ENCODE measurements at regions not wholly inside any gene's neighbourhood (a gene's known extent, or its start where the extent isn't known, plus 50 kb on each side); places are given as distances from the start of the nearest gene placed in this dataset.

DNA sequence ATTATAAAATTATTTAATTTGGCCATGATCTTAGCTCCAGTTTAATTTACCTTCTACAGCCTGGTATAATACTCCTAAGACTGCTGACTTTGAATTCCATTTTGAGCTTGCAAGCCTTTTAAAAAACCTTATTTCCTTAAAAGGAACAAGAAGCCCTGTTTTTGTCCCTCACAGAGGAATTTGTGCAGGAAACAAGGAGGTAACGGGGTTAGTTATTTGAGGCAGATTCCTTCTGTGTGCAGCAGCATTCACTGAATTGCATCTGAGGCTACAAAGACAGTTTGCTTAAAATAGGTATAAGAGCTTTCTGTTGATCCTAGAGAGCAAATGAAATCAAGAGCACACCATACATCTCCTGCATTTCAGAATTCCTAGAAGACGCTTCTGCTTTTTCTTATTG is 403.3 kb upstream of the PRICKLE1 start:
- H3K4me3 ChIP-seq, result no peak overlapping the region
- no peak overlapping the region for H3K27ac ChIP-seq
- DNase-seq (no peak), ATAC-seq (no peak)
- intact Hi-C loops (cut with DNase I), result no loop called here
- H3K27me3 ChIP-seq (ENCODE audit: insufficient read depth in 3 of 3, low read length in 2 of 3), result no peaks in the 10 kb centered on the region
- 71 to 81% (median 77%) methylated on average over 2 of the region's 2 CpGs for WGBS, 3 donors
- no peaks in the 10 kb centered on the region for H3K9me3 ChIP-seq
- H3K36me3 ChIP-seq (ENCODE audit: insufficient read depth in 1 of 2, low read depth in 1 of 2), result no peaks in the 10 kb centered on the region
- no peaks in the 10 kb centered on the region for H3K4me1 ChIP-seq
- TF ChIP-seq, protein P1, sequence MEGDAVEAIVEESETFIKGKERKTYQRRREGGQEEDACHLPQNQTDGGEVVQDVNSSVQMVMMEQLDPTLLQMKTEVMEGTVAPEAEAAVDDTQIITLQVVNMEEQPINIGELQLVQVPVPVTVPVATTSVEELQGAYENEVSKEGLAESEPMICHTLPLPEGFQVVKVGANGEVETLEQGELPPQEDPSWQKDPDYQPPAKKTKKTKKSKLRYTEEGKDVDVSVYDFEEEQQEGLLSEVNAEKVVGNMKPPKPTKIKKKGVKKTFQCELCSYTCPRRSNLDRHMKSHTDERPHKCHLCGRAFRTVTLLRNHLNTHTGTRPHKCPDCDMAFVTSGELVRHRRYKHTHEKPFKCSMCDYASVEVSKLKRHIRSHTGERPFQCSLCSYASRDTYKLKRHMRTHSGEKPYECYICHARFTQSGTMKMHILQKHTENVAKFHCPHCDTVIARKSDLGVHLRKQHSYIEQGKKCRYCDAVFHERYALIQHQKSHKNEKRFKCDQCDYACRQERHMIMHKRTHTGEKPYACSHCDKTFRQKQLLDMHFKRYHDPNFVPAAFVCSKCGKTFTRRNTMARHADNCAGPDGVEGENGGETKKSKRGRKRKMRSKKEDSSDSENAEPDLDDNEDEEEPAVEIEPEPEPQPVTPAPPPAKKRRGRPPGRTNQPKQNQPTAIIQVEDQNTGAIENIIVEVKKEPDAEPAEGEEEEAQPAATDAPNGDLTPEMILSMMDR (IDR thresholded peaks at IDR 0.05), result no peak

DNA sequence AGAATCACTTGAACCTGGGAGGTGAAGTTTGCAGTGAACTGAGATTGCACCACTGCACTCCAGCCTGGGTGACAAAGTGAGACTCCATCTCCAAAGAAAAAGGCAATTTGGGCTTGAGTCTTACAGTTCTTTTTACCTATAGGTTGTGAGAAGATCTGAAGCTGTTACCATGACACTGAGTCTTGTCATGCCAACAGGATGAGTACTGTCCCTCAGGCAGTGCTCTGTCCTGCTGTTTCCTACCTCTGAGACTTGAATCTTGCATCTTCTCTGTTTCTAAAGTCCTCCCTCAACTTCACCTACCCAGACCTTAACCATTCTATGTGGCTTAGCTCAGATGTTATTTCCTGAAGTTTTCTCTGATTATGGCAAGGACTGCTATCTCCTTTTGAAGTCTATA is 400.8 kb upstream of the PRICKLE1 start:
- no peaks in the 10 kb centered on the region for H3K36me3 ChIP-seq (ENCODE audit: insufficient read depth in 1 of 2, low read depth in 1 of 2)
- H3K27me3 ChIP-seq (ENCODE audit: insufficient read depth in 3 of 3, low read length in 2 of 3), result no peaks in the 10 kb centered on the region
- TF ChIP-seq, protein P1 (IDR thresholded peaks at IDR 0.05), result no peak
- no peak overlapping the region for H3K4me3 ChIP-seq
- no peak overlapping the region for H3K27ac ChIP-seq
- DNase-seq (no peak), ATAC-seq (no peak)
- intact Hi-C loops (cut with DNase I), result no loop called here
- H3K4me1 ChIP-seq, result no peaks in the 10 kb centered on the region
- H3K9me3 ChIP-seq, result no peaks in the 10 kb centered on the region

DNA sequence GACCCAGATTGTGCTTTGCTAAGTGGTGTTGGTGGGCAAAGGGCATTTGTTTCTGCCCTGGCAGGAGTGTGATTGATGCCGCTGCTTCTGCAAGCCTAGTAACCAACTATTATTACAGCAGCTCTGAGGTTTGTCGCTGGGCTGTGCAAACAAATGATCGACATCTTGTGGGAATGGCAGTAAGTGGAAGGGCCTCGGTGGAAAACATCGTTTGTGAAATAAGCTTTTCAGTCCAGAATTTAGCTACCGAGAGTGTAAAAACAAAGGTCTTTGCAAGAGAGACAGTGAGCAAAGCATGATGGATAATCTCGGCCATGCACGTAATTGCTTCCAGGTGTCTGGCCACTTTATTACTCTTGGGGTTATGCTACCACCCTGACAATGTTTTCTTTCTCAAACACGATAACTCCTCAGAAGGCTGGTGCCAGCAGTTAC is 397.7 kb upstream of the PRICKLE1 start:
- WGBS, 3 donors, result 50 to 59% (median 52%) methylated on average over 9 of the region's 9 CpGs
- Histone ChIP-seq H3K27ac (no peak overlapping the region), H3K9me3 (no peaks in the 10 kb centered on the region), H3K36me3 (ENCODE audit: insufficient read depth in 1 of 2, low read depth in 1 of 2) (no peaks in the 10 kb centered on the region), H3K27me3 (ENCODE audit: insufficient read depth in 3 of 3, low read length in 2 of 3) (no peaks in the 10 kb centered on the region), H3K4me1 (no peaks in the 10 kb centered on the region), H3K4me3 (no peak overlapping the region)
- no peak for ATAC-seq
- no peak for DNase-seq
- TF ChIP-seq, protein P1 (IDR thresholded peaks at IDR 0.05), result no peak
- intact Hi-C loops (cut with DNase I), result no loop called here

DNA sequence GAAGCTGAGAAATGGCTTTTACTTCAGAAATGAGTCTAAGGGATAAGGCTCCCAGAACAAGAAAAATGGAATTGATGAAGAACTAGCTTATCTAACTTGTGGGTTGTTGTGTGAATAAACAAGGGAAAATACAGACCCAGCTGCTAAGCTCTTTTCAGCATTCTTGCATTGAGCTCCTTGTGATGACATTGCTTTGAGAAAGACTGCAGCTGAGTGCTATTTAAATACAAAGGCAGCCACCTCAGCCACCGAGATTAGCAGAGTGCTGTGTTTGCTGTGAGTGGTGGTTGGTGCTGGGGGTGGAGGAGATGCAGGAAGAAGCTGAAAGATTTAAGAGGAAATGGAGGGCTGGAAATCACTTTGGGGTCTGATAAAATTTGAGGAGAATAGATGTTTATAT is 396.0 kb upstream of the PRICKLE1 start:
- Histone ChIP-seq H3K4me3 (no peak overlapping the region), H3K27me3 (ENCODE audit: insufficient read depth in 3 of 3, low read length in 2 of 3) (no peaks in the 10 kb centered on the region), H3K9me3 (no peaks in the 10 kb centered on the region), H3K4me1 (no peaks in the 10 kb centered on the region), H3K27ac (no peak overlapping the region), H3K36me3 (ENCODE audit: insufficient read depth in 1 of 2, low read depth in 1 of 2) (no peaks in the 10 kb centered on the region)
- TF ChIP-seq, protein P1 (IDR thresholded peaks at IDR 0.05), result no peak
- no peak for ATAC-seq
- WGBS, 3 donors, result 38 to 46% (median 38%) methylated on average over 1 of the region's 1 CpG
- intact Hi-C loops (cut with DNase I), result no loop called here
- no peak for DNase-seq

DNA sequence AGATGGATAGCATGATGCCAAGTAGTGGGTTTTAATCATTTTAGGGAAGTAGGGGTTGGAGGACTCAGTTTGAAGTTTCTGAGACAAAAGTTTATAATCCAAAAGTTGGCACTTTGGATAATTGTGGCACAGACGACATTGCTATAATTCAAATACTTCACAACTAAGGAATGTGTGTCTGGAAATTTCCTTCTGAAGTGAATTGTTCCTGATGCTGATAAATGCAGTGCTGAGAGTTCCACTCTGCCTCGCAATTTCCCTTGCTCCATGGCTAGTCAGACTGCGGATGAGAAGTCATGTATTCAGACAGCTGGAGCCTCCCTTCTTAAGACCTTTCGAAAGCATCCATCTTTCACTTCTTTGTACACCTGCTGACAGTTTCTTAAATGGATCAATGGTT is 393.3 kb upstream of the PRICKLE1 start:
- intact Hi-C loops (cut with DNase I), result no loop called here
- Histone ChIP-seq H3K36me3 (ENCODE audit: insufficient read depth in 1 of 2, low read depth in 1 of 2) (no peaks in the 10 kb centered on the region), H3K27ac (no peak overlapping the region), H3K9me3 (no peaks in the 10 kb centered on the region), H3K27me3 (ENCODE audit: insufficient read depth in 3 of 3, low read length in 2 of 3) (no peaks in the 10 kb centered on the region), H3K4me1 (no peaks in the 10 kb centered on the region), H3K4me3 (no peak overlapping the region)
- ATAC-seq, result no peak
- TF ChIP-seq, protein P1 (IDR thresholded peaks at IDR 0.05), result no peak
- 62 to 80% (median 70%) methylated on average over 4 of the region's 4 CpGs for WGBS, 3 donors
- DNase-seq, result no peak
